IMR-90 (cell line): ENCODE measurements at regions not wholly inside any gene's neighbourhood (a gene's known extent, or its start where the extent isn't known, plus 50 kb on each side); places are given as distances from the start of the nearest gene placed in this dataset.

Experiments used
- ATAC-seq: fragments of 200-7000 bp; cut with Tn5 transposase; 2 replicates; pipeline ENCODE4 v1.9.1; 2020; ENCODE audit warnings: low read depth, mild to moderate bottlenecking, moderate library complexity
- BruUV-seq: library from RNA; stranded (reverse); fragments of 400-500 nt; replicated peaks from 2 replicates; lab custom pipeline; 2021; lab: Mats Ljungman, UMichigan
- CTCF ChIA-PET: fragments of 300-600 bp; formaldehyde crosslinking; extraction: SDS; loops from one replicate; lab custom pipeline; 2021; ENCODE audit warnings: antibody characterized with exemption; lab: Yijun Ruan, JAX
- POLR2A ChIA-PET: fragments of 300-600 bp; sonication (Branson Sonifier 250); formaldehyde crosslinking; loops from one replicate; lab custom pipeline; 2022; ENCODE audit warnings: antibody characterized with exemption; ENCODE audit not compliant: unreplicated experiment; lab: Charles Lee
- DNase-seq: peaks from one replicate; pipeline ENCODE4 v3.0.0; 2013
- H2AFZ ChIP-seq: replicated peaks from 2 replicates; pipeline ENCODE3; 2013; ENCODE audit warnings: low read length, mild to moderate bottlenecking; ENCODE audit not compliant: poor library complexity
- H2AK5ac ChIP-seq: 2 replicates; pipeline ENCODE4 v1.6.1; 2013; ENCODE audit warnings: low read depth, low read length, inconsistent platforms
- H2AK9ac ChIP-seq: replicated peaks from 2 replicates; pipeline ENCODE3; 2013; ENCODE audit warnings: mild to moderate bottlenecking, low read depth, low read length, moderate library complexity; ENCODE audit not compliant: poor library complexity
- H2BK120ac ChIP-seq: 2 replicates; pipeline ENCODE4 v1.6.1; 2013; ENCODE audit warnings: low read depth, low read length, inconsistent platforms
- H2BK15ac ChIP-seq: 3 replicates; pipeline ENCODE4 v1.6.1; 2013; ENCODE audit warnings: low read depth, low read length, inconsistent platforms
- H2BK20ac ChIP-seq: 2 replicates; pipeline ENCODE4 v1.6.1; 2013; ENCODE audit warnings: low read depth, mild to moderate bottlenecking, inconsistent platforms, low read length, moderate library complexity
- H2BK5ac ChIP-seq: 2 replicates; pipeline ENCODE4 v1.6.1; 2013; ENCODE audit warnings: mild to moderate bottlenecking, low read depth, low read length, inconsistent platforms; ENCODE audit not compliant: poor library complexity, severe bottlenecking
- H3K14ac ChIP-seq: replicated peaks from 2 replicates; pipeline ENCODE4 v1.6.1; 2013; ENCODE audit warnings: low read depth, low read length, inconsistent platforms
- H3K18ac ChIP-seq: 2 replicates; pipeline ENCODE4 v1.6.1; 2013; ENCODE audit warnings: low read depth, low read length, control low read depth
- H3K23ac ChIP-seq: 2 replicates; pipeline ENCODE4 v1.6.1; 2013; ENCODE audit warnings: low read depth, low read length, inconsistent platforms
- H3K27ac ChIP-seq: 2 replicates; pipeline ENCODE4 v1.5.1; 2013; ENCODE audit warnings: mild to moderate bottlenecking, control low read depth, low read length; ENCODE audit not compliant: insufficient read depth
- H3K27me3 ChIP-seq: 2 replicates; pipeline ENCODE4 v1.6.1; 2013; ENCODE audit warnings: low read length; ENCODE audit not compliant: control insufficient read depth, insufficient read depth
- H3K36me3 ChIP-seq: 2 replicates; pipeline ENCODE4 v1.6.1; 2013; ENCODE audit warnings: low read length, mixed read lengths; ENCODE audit not compliant: control insufficient read depth, insufficient read depth
- H3K4ac ChIP-seq: 2 replicates; pipeline ENCODE4 v1.6.1; 2013; ENCODE audit warnings: low read depth, low read length, inconsistent platforms
- H3K4me1 ChIP-seq: 2 replicates; pipeline ENCODE4 v1.6.1; 2013; ENCODE audit warnings: low read length, mixed read lengths; ENCODE audit not compliant: control insufficient read depth, insufficient read depth
- H3K4me2 ChIP-seq: 2 replicates; pipeline ENCODE4 v1.6.1; 2013; ENCODE audit warnings: low read depth, mild to moderate bottlenecking, control low read depth, low read length, moderate library complexity
- H3K4me3 ChIP-seq: 2 replicates; pipeline ENCODE4 v1.5.1; 2013; ENCODE audit warnings: low read depth, mild to moderate bottlenecking, control low read depth, low read length, moderate library complexity; ENCODE audit not compliant: insufficient read depth
- H3K56ac ChIP-seq: 2 replicates; pipeline ENCODE4 v1.6.1; 2013; ENCODE audit warnings: low read length, inconsistent platforms; ENCODE audit not compliant: insufficient read depth; ENCODE audit errors: extremely low read depth
- H3K79me1 ChIP-seq, 2 experiments: 2 replicates each; pipeline ENCODE4 v1.6.1; 2013; ENCODE audit warnings: low read length in 2 of 2, inconsistent platforms in 1 of 2, low read depth in 1 of 2
- H3K9ac ChIP-seq: 2 replicates; pipeline ENCODE4 v1.6.1; 2013; ENCODE audit warnings: low read depth, low read length, control low read depth
- H3K9me1 ChIP-seq: 2 replicates; pipeline ENCODE4 v1.6.1; 2013; ENCODE audit warnings: low read length, inconsistent platforms; ENCODE audit not compliant: insufficient read depth
- H3K9me3 ChIP-seq: 2 replicates; pipeline ENCODE4 v1.6.1; 2013; ENCODE audit warnings: low read length; ENCODE audit not compliant: control insufficient read depth, insufficient read depth
- H4K20me1 ChIP-seq: 2 replicates; pipeline ENCODE4 v1.6.1; 2013; ENCODE audit warnings: low read length, inconsistent platforms; ENCODE audit not compliant: insufficient read depth
- H4K5ac ChIP-seq: 2 replicates; pipeline ENCODE4 v1.6.1; 2013; ENCODE audit warnings: mild to moderate bottlenecking, low read depth, low read length, control low read depth
- H4K8ac ChIP-seq, 2 experiments: 2 replicates each; pipeline ENCODE4 v1.6.1; 2013; ENCODE audit warnings: low read depth in 2 of 2, low read length in 2 of 2, control low read depth in 1 of 2, inconsistent platforms in 1 of 2
- H4K91ac ChIP-seq: 2 replicates; pipeline ENCODE4 v1.6.1; 2013; ENCODE audit warnings: low read depth, low read length, inconsistent platforms; ENCODE audit not compliant: insufficient read depth
- BHLHE40 ChIP-seq: fragments of 150-350 bp; IDR thresholded peaks from 2 replicates; pipeline ENCODE4 v1.6.1; 2016; ENCODE audit warnings: mild to moderate bottlenecking, low read depth, low read length
- CTCF ChIP-seq: conservative IDR thresholded peaks from 2 replicates; pipeline ENCODE4 v1.5.1; 2012; ENCODE audit warnings: mild to moderate bottlenecking, low read depth, low read length, improper control_type of control experiment
- MAZ ChIP-seq: IDR thresholded peaks from 2 replicates; pipeline ENCODE4 v1.6.1; 2012; ENCODE audit warnings: low read depth, mild to moderate bottlenecking, low read length, improper control_type of control experiment, moderate library complexity, borderline replicate concordance
- POLR2A ChIP-seq: IDR thresholded peaks from 2 replicates; pipeline ENCODE4 v1.6.1; 2012; ENCODE audit warnings: mild to moderate bottlenecking, low read depth, low read length
- WGBS, 2 experiments: methylation state at CpG; one replicate each; pipeline versions ENCODE4 v1.1.5 to v1.1.7; 2013; ENCODE audit warnings: missing lambda C conversion rate in 2 of 2; ENCODE audit not compliant: insufficient read length in 1 of 2; ENCODE audit errors: extremely low coverage in 2 of 2; 5-methylcytosine and 5-hydroxymethylcytosine counted together
- dilution Hi-C: fragments of 300-500 bp; cut with HindIII; formaldehyde crosslinking; loops from one replicate; pipeline ENCODE4 v1.14.3; 2018; ENCODE audit warnings: low sequenced_read_pairs; ENCODE audit not compliant: unreplicated experiment
- in situ Hi-C: fragments of 300-500 bp; cut with MboI; formaldehyde crosslinking; loops from 3 replicates; pipeline ENCODE4 v1.14.3; 2019; ENCODE audit warnings: low sequenced_read_pairs, inconsistent platforms, mixed read lengths
- intact Hi-C: fragments of 100-400 bp; cut with micrococcal nuclease; formaldehyde crosslinking; loops from 2 replicates; pipeline ENCODE4 v1.10.0; 2022

DNA sequence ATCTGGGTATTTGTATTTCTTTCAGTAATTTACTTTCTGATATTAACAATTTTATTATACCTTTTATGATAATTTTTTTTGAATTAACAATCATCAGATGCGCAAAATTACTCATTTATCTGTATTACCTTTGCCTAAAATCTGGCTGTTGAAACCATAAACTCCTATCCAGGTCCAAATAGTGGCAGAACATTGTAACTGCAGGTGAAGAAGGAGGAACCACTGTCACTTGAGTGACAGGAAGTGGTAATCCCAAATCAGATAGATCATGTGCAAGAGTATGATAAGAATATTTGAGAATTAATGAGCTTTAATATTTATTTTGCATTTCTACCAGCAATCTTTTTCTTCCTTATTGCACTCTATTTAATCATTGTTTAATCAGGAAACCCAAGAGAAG, 139.3 kb upstream of the TLE4 start:
- Histone ChIP-seq H3K36me3 (no peaks in the 10 kb centered on the region), H2AK5ac (no peak overlapping the region), H3K9ac (no peak overlapping the region), H3K4me3 (no peak overlapping the region), H3K18ac (no peak overlapping the region), H2AFZ (no peak overlapping the region), H3K9me3 (no peaks in the 10 kb centered on the region), H3K79me1 (no peaks in the 10 kb centered on the region), H3K14ac (no peak overlapping the region), H3K27me3 (no peaks in the 10 kb centered on the region), H2BK15ac (no peak overlapping the region), H2BK120ac (no peak overlapping the region), H3K4me1 (no peaks in the 10 kb centered on the region), H4K8ac (no peak overlapping the region), H3K4ac (no peak overlapping the region), H3K56ac (no peak overlapping the region), H2BK20ac (no peak overlapping the region), H3K23ac (no peak overlapping the region), H4K5ac (no peak overlapping the region), H3K9me1 (no peaks in the 10 kb centered on the region), H2BK5ac (no peak overlapping the region), H2AK9ac (no peak overlapping the region), H3K4me2 (no peak overlapping the region), H3K27ac (no peak overlapping the region), H4K20me1 (no peaks in the 10 kb centered on the region), H4K91ac (no peak overlapping the region)
- POLR2A ChIA-PET, result no interaction called here
- no CpG with 5 or more reads among the region's 1 CpG for WGBS, 2 experiments
- in situ Hi-C loops (no loop called here), dilution Hi-C loops (no loop called here), intact Hi-C loops (loop anchor here (5.0 kb wide), 1 partner anchor 300 kb away; no protein-coding TSS in a partner anchor)
- no TSS peak for BruUV-seq
- TF ChIP-seq BHLHE40 (no peak), MAZ (no peak), POLR2A (no peak), CTCF (no peak)
- DNase-seq (no peak), ATAC-seq (no peak)
- CTCF ChIA-PET, result no interaction called here
